RWPE1 (cell line): ENCODE measurements at regions not wholly inside any gene's neighbourhood (a gene's known extent, or its start where the extent isn't known, plus 50 kb on each side); places are given as distances from the start of the nearest gene placed in this dataset.
"Not testable (repeated sequence)": the region's sequence is repeated elsewhere in the genome, so short reads cannot be mapped to it uniquely, and the experiment has no call there.

Source experiments
- CTCF ChIA-PET: fragments of 350-600 bp; sonication (Branson Sonifier 250); formaldehyde crosslinking; extraction: SDS; loops from one replicate; lab custom pipeline; 2021; lab: Yijun Ruan, JAX
- POLR2A ChIA-PET: fragments of 400-600 bp; formaldehyde crosslinking; extraction: SDS; loops from one replicate; lab custom pipeline; 2020; ENCODE audit warnings: antibody characterized with exemption; ENCODE audit not compliant: low non-redundant PET; lab: Yijun Ruan, JAX
- DNase-seq: peaks from one replicate; pipeline ENCODE4 v3.0.0; 2012; ENCODE audit warnings: low spot score
- H3K27ac ChIP-seq: fragments of 450-650 bp; 2 replicates; pipeline ENCODE4 v1.5.1; 2017
- TF ChIP-seq, protein P1 (sequence below): fragments of 450-650 bp; conservative IDR thresholded peaks from 2 replicates; pipeline ENCODE4 v1.5.1; 2017; ENCODE audit warnings: low read depth, mild to moderate bottlenecking

GRCh38 chr14:83047059-83047830 lies 1513.6 kb upstream of the SEL1L start:
- ChIA-PET CTCF (no interaction called here), POLR2A (no interaction called here)
- TF ChIP-seq, protein P1, sequence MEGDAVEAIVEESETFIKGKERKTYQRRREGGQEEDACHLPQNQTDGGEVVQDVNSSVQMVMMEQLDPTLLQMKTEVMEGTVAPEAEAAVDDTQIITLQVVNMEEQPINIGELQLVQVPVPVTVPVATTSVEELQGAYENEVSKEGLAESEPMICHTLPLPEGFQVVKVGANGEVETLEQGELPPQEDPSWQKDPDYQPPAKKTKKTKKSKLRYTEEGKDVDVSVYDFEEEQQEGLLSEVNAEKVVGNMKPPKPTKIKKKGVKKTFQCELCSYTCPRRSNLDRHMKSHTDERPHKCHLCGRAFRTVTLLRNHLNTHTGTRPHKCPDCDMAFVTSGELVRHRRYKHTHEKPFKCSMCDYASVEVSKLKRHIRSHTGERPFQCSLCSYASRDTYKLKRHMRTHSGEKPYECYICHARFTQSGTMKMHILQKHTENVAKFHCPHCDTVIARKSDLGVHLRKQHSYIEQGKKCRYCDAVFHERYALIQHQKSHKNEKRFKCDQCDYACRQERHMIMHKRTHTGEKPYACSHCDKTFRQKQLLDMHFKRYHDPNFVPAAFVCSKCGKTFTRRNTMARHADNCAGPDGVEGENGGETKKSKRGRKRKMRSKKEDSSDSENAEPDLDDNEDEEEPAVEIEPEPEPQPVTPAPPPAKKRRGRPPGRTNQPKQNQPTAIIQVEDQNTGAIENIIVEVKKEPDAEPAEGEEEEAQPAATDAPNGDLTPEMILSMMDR, result no peak
- H3K27ac ChIP-seq, result no peak overlapping the region
- no peak for DNase-seq

GRCh38 chr14:83053022-83053710 lies 1519.5 kb upstream of the SEL1L start:
- ChIA-PET CTCF (no interaction called here), POLR2A (no interaction called here)
- no peak for DNase-seq
- TF ChIP-seq, protein P1, result no peak
- H3K27ac ChIP-seq, result no peak overlapping the region

DNA sequence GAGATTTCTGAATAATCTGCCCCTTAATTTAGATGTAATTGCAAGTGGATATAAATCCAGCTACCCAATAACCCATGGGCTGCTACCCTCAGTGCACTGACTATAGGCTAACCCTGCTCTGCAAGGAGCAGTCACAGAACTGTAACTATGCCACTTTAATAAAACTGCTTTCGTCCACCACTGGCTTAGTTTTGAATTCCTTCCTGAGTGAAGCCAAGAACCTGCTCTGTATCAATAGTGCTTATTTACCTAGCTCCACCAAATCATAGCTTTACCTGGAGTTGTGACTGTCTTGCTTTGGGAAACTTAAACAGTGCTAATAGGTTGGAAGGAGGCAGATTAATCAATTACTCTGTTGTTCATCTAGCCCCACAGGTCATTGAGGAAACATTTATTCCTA lies 1524.4 kb upstream of the SEL1L start:
- ChIA-PET CTCF (no interaction called here), POLR2A (no interaction called here)
- TF ChIP-seq, protein P1, result no peak

GRCh38 chr14:83071888-83072501 lies 1538.3 kb upstream of the SEL1L start:
- H3K27ac ChIP-seq, result no peak overlapping the region
- TF ChIP-seq, protein P1, result peak; percentile 54
- ChIA-PET CTCF (no interaction called here), POLR2A (no interaction called here)
- DNase-seq, result no peak

More for the DNA sequence above, 1524.4 kb upstream of the SEL1L start:
- DNase-seq, result no peak
- H3K27ac ChIP-seq, result no peak overlapping the region

DNA sequence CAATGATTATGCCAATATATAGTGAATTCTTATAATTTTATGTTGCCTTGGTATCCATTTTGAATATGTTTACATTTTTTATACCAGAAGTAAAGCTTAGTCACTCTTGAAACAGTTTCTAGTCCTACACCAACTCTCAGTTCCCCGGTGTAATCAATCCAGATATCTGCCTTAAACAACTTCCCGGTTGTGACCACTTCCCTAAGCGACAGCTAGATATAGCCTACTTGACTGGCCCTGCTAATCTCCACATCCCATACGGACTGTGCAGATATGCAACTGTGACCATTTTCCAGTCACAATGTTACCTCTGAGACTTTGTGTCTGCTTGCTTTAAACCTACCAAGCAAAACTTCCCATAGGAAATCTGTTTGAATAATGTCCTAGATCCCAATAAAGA lies 1551.5 kb upstream of the SEL1L start:
- DNase-seq, result no peak
- H3K27ac ChIP-seq, result no peak overlapping the region
- CTCF ChIA-PET, result no interaction called here
- POLR2A ChIA-PET, result no interaction called here
- TF ChIP-seq, protein P1, result no peak

GRCh38 chr14:83085725-83086124 lies 1552.1 kb upstream of the SEL1L start:
- H3K27ac ChIP-seq, result no peak overlapping the region
- TF ChIP-seq, protein P1, result no peak
- no peak for DNase-seq
- POLR2A ChIA-PET, result no interaction called here
- CTCF ChIA-PET, result no interaction called here

DNA sequence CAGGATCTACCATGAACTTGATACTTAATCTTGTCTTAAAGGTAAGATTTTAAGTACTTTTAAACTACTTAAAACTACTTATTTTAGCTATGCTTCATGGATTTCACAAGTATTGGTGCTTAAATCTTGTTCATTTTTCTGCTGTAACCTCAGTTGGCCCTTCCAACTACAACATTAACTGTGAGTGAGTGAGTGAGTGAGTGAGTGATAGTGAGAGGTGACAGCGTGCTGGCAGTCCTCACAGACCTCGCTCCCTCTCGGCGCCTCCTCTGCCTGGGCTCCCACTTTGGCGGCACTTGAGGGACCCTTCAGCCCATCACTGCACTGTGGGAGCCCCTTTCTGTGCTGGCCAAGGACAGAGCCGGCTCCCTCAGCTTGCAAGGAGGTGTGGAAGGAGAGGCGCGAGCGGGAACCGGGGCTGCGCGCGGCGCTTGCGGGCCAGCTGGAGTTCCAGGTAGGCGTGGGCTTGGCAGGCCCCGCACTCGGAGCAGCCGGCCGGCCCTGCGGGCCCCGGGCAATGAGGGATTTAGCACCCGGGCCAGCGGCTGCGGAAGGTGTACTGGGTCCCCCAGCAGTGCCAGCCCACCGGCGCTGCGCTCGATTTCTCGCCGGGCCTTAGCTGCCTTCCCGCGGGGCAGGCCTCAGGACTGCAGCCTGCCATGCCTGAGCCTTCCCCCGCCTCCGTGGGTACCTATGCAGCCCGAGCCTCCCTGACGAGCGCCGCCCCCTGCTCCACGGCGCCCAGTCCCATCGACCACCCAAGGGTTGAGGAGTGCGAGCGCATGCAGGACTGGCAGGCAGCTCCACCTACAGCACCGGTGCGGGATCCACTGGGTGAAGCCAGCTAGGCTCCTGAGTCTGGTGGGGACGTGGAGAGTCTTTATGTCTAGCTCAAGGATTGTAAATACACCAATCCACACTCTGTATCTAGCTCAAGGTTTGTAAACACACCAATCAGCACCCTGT lies 1558.6 kb upstream of the SEL1L start:
- DNase-seq, H3K27ac ChIP-seq, POLR2A ChIA-PET: not testable (repeated sequence)
- CTCF ChIA-PET, result interaction anchor here (0.6 kb wide), 1 partner anchor 702 kb away, joined by 4 read pairs; no protein-coding TSS in a partner anchor
